OCI-LY7 (cell line): ENCODE measurements at regions not wholly inside any gene's neighbourhood (a gene's known extent, or its start where the extent isn't known, plus 50 kb on each side); places are given as distances from the start of the nearest gene placed in this dataset.

ENCODE experiments used
- BruUV-seq: library from RNA; stranded (reverse); fragments of 400-500 nt; replicated peaks from 2 replicates; lab custom pipeline; 2021; lab: Mats Ljungman, UMichigan
- CTCF ChIA-PET: fragments of 300-600 bp; sonication (Branson Sonifier 250); formaldehyde crosslinking; loops from one replicate; lab custom pipeline; 2022; ENCODE audit warnings: antibody characterized with exemption; ENCODE audit not compliant: unreplicated experiment; lab: Charles Lee
- POLR2A ChIA-PET: fragments of 300-600 bp; sonication (Branson Sonifier 250); formaldehyde crosslinking; loops from one replicate; lab custom pipeline; 2022; ENCODE audit warnings: antibody characterized with exemption; lab: Charles Lee
- DNase-seq: peaks from one replicate; pipeline ENCODE4 v3.0.0-alpha.2; 2015; ENCODE audit warnings: low spot score
- H2AFZ ChIP-seq: fragments of 200-600 bp; sonication (generic), shearing (Covaris generic); 2 replicates; pipeline ENCODE4 v1.6.1; 2014; ENCODE audit warnings: mild to moderate bottlenecking, antibody characterized with exemption, low read length, moderate library complexity
- H3K27ac ChIP-seq: fragments of 200-600 bp; sonication (generic); 2 replicates; pipeline ENCODE4 v1.5.1; 2014; ENCODE audit warnings: mixed run types, low read depth, mild to moderate bottlenecking, moderate library complexity, low read length, inconsistent platforms; ENCODE audit not compliant: poor library complexity, severe bottlenecking
- H3K36me3 ChIP-seq: fragments of 200-600 bp; sonication (generic); 2 replicates; pipeline ENCODE4 v1.6.1; 2014; ENCODE audit warnings: mild to moderate bottlenecking, antibody characterized with exemption, low read length, moderate library complexity, mixed read lengths; ENCODE audit not compliant: insufficient read depth
- H3K4me1 ChIP-seq: fragments of 200-600 bp; sonication (generic); 2 replicates; pipeline ENCODE4 v1.5.1; 2014; ENCODE audit warnings: mild to moderate bottlenecking, low read length; ENCODE audit not compliant: insufficient read depth, poor library complexity, severe bottlenecking
- H3K4me2 ChIP-seq: fragments of 200-600 bp; sonication (generic); 2 replicates; pipeline ENCODE4 v1.6.1; 2014; ENCODE audit warnings: mild to moderate bottlenecking, low read length
- H3K4me3 ChIP-seq: fragments of 200-600 bp; sonication (generic); 2 replicates; pipeline ENCODE4 v1.5.1; 2014; ENCODE audit warnings: mild to moderate bottlenecking, low read depth, low read length; ENCODE audit not compliant: poor library complexity, severe bottlenecking
- H3K79me2 ChIP-seq: fragments of 200-600 bp; sonication (generic); 2 replicates; pipeline ENCODE4 v1.6.1; 2016; ENCODE audit warnings: low read depth, mild to moderate bottlenecking, low read length, moderate library complexity, mixed read lengths; ENCODE audit not compliant: insufficient read depth
- H3K9me2 ChIP-seq: fragments of 200-600 bp; sonication (generic); 2 replicates; pipeline ENCODE4 v1.6.1; 2016; ENCODE audit warnings: mild to moderate bottlenecking, low read length, mixed read lengths; ENCODE audit not compliant: insufficient read depth
- H3K9me3 ChIP-seq: fragments of 200-600 bp; sonication (generic); 2 replicates; pipeline ENCODE4 v1.6.1; 2014; ENCODE audit warnings: mild to moderate bottlenecking, mixed run types, low read length, mixed read lengths
- H4K20me1 ChIP-seq: fragments of 200-600 bp; sonication (generic); 2 replicates; pipeline ENCODE4 v1.6.1; 2014; ENCODE audit warnings: mild to moderate bottlenecking, antibody characterized with exemption, low read length, moderate library complexity, mixed read lengths; ENCODE audit not compliant: insufficient read depth
- CTCF ChIP-seq: fragments of 200-600 bp; sonication (generic); conservative IDR thresholded peaks from 2 replicates; pipeline ENCODE4 v1.5.1; 2014; ENCODE audit warnings: mild to moderate bottlenecking, antibody characterized with exemption, low read length, moderate library complexity, mixed read lengths
- EZH2phosphoT487 ChIP-seq: fragments of 200-600 bp; sonication (generic); IDR thresholded peaks from 2 replicates; pipeline ENCODE4 v1.6.1; 2018; ENCODE audit warnings: low read depth, borderline replicate concordance, mild to moderate bottlenecking, mixed run types, antibody characterized with exemption, low read length, moderate library complexity, mixed read lengths
- intact Hi-C: fragments of 100-400 bp; cut with micrococcal nuclease; formaldehyde crosslinking; loops from one replicate; pipeline ENCODE4 v1.10.0; 2022; ENCODE audit not compliant: unreplicated experiment

GRCh38 chr1:99456536-99456935 lies 189.4 kb upstream of the PALMD start:
- Histone ChIP-seq H3K4me2 (no peak overlapping the region), H3K4me3 (no peak overlapping the region), H3K9me3 (no peaks in the 10 kb centered on the region), H3K4me1 (no peaks in the 10 kb centered on the region), H3K9me2 (no peaks in the 10 kb centered on the region), H2AFZ (no peak overlapping the region), H3K79me2 (no peaks in the 10 kb centered on the region), H4K20me1 (no peaks in the 10 kb centered on the region), H3K36me3 (no peaks in the 10 kb centered on the region), H3K27ac (no peak overlapping the region)
- intact Hi-C loops, result no loop called here
- TF ChIP-seq EZH2phosphoT487, result no peak
- TF ChIP-seq CTCF, result no peak
- ChIA-PET POLR2A (no interaction called here), CTCF (no interaction called here)
- no peak for DNase-seq
- no TSS peak for BruUV-seq

GRCh38 chr1:99457381-99458165 lies 188.3 kb upstream of the PALMD start:
- no peak overlapping the region for H3K27ac ChIP-seq
- no peaks in the 10 kb centered on the region for H3K9me3 ChIP-seq
- no peaks in the 10 kb centered on the region for H3K36me3 ChIP-seq
- no peak overlapping the region for H2AFZ ChIP-seq
- no peak overlapping the region for H3K4me2 ChIP-seq
- no peak for DNase-seq
- no peaks in the 10 kb centered on the region for H3K79me2 ChIP-seq
- BruUV-seq, result no TSS peak
- POLR2A ChIA-PET, result no interaction called here
- CTCF ChIA-PET, result no interaction called here
- intact Hi-C loops, result no loop called here
- no peaks in the 10 kb centered on the region for H3K4me1 ChIP-seq
- H4K20me1 ChIP-seq, result no peaks in the 10 kb centered on the region
- no peak overlapping the region for H3K4me3 ChIP-seq
- no peaks in the 10 kb centered on the region for H3K9me2 ChIP-seq
- TF ChIP-seq EZH2phosphoT487 (no peak), CTCF (no peak)

GRCh38 chr1:99461499-99461898 lies 184.4 kb upstream of the PALMD start:
- POLR2A ChIA-PET, result no interaction called here
- Histone ChIP-seq H3K27ac (no peak overlapping the region), H3K4me2 (no peak overlapping the region), H3K9me2 (no peaks in the 10 kb centered on the region), H3K4me1 (no peaks in the 10 kb centered on the region), H3K4me3 (no peak overlapping the region), H4K20me1 (no peaks in the 10 kb centered on the region), H3K79me2 (no peaks in the 10 kb centered on the region), H2AFZ (no peak overlapping the region), H3K9me3 (no peaks in the 10 kb centered on the region), H3K36me3 (no peaks in the 10 kb centered on the region)
- intact Hi-C loops, result no loop called here
- no TSS peak for BruUV-seq
- no peak for DNase-seq
- CTCF ChIA-PET, result no interaction called here
- TF ChIP-seq EZH2phosphoT487, result no peak
- no peak for TF ChIP-seq CTCF
